ENCODE measurements at regions not wholly inside any gene's neighbourhood (a gene's known extent, or its start where the extent isn't known, plus 50 kb on each side); places are given as distances from the start of the nearest gene placed in this dataset.
A peak's percentile ranks its signal among the peaks of the same experiment; 100 is the strongest.

- no peak for DNase-seq
Measured at GRCh38 chr10:61317706-61318105, 135.5 kb downstream of the TMEM26 start.

GRCh38 chr10:61316676-61317265 is 136.4 kb downstream of the TMEM26 start:
- peak in 1 of 5 experiments; percentile 47 for DNase-seq

DNA sequence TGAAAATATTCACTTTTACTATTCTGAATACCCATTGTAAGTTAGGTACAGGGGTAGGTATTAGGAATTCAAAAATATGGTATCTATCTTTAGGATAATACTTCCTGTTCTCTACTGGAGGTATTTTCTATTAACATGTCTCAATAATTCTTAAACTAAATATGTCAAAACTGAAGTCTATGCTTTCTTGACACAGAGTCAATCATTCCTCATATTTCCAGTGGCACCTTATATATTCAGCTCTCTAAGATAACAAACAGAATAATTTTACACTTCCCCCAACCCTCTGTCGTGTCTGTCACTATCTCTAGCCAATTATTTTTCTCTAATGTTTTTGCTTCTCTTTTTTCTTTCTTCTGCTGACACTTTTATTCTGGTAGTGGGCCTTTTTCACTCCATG is 138.9 kb downstream of the TMEM26 start:
- DNase-seq: no peak

GRCh38 chr10:61313460-61313859 is 139.7 kb downstream of the TMEM26 start:
- peak in 1 of 5 experiments; percentile 39 for DNase-seq

GRCh38 chr10:61304746-61305145 is 148.4 kb downstream of the TMEM26 start:
- no peak for DNase-seq

DNA sequence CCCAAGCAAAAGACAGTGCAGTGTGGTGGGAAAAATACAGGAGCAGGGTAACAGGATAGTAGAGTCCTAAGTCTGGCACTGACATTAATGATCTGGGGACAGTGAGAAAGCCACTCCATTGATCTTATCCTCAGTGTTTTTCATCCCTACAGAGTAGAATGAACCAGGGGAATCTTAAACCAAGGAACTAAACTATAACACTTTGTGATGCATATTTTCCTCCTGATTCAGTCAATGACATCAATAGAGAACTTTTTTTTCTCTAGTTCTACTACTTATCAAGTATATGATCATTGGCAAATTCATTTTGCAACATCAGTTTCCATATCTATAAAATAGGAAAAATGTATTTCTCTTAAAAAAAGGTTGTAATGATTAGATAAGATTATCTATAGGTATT is 151.1 kb downstream of the TMEM26 start:
- DNase-seq: no peak

DNA sequence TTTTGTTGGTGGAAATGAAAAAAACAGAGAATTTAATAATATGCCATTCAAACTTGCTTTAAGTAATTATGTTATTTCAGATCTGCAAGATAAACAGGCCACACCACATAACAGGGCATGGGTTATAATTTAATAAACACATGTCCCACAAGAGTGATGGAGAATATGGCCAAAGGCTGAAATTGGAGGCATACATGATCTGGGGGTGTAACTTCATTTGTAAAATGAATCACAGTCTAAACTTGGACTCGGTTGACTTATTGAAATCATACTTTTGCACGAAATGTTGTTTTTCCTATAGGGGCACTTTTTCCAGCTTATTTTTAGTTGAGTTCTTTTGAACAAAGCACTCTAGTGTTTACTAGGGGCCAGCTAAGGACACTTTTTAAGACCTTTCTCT is 151.6 kb downstream of the TMEM26 start:
- no peak for DNase-seq

- no peak for DNase-seq
Measured at GRCh38 chr10:61299841-61300240, 153.3 kb downstream of the TMEM26 start.

- no peak for DNase-seq
Measured at GRCh38 chr10:61299156-61299555, 154.0 kb downstream of the TMEM26 start.

GRCh38 chr10:61298194-61298593 is 155.0 kb downstream of the TMEM26 start:
- no peak for DNase-seq

DNA sequence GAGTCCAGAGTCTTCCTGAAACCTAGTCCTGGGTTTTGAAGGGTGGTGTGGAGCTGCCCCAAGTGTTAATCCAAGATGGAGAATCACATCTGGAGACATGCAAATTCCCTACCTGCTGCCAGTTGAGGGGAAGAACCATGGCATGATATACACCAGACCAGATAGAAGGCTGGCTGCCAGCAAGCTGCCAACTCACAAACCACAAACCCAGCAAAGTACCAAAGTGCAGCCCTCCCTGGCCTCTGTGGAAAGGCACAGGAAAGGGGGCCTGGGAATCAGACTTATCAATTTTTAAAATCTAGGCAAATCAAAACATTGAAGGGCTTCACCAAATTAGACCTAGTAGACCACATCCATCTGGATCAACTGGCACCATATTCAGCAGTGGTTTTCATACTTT is 157.0 kb downstream of the TMEM26 start:
- DNase-seq: no peak

GRCh38 chr10:61294131-61294530 is 159.1 kb downstream of the TMEM26 start:
- DNase-seq: no peak

DNA sequence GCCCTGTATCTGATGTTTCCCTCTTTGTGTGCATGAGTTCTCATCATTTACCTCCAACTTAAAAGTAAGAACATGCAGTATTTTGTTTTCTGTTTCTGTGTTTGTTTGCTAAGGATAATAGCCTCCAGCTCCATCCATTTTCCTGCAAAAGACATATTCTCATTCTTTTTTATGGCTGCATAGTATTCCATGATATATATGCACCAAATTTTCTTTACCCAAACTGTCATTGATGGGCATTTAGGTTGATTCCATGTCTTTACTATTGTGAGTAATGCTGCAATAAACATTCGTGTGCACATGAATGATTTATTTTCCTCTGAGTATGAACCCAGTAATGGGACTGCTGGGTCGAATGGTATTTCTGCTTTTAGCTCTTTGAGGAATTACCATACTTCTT is 163.4 kb downstream of the TMEM26 start:
- no peak for DNase-seq

DNA sequence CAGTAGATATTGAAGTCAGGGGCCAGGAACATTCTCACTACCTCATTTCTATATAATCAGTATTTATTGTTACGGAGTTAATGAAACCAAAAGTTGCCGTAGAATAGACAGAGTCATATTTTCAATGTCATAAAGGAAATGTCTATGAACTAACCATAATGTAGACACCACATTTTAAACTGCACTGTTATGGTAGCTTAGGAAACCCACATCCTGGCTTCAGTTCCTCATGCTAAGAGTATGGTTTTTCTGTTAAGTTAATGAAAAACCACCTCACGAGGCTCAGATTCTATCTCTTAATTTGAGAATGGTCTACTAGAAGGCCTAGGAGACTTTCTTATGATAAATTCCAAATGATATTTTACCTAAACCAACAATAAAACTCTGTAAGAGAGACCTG is 166.5 kb downstream of the TMEM26 start:
- peak in 2 of 5 experiments; percentile 7 to 96 for DNase-seq

DNA sequence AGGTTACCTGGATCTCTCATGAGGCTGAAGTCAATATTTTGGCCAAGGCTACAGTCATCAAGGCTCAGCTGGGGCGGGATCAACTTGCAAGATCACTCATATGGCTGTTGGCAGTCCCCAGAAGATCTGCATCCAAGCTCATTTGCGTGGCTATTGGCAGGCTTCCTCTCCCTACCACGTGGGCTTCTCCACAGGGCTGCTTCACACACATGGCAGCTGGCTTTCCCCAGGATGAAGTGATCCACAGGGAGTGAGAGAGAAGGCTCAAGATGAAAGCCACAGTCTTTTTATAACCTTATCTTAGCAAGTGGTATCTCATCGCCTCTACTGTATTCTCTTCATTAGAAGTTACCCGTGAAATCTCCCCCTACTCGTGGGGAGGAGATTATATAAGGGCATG is 167.4 kb downstream of the TMEM26 start:
- no peak for DNase-seq

DNA sequence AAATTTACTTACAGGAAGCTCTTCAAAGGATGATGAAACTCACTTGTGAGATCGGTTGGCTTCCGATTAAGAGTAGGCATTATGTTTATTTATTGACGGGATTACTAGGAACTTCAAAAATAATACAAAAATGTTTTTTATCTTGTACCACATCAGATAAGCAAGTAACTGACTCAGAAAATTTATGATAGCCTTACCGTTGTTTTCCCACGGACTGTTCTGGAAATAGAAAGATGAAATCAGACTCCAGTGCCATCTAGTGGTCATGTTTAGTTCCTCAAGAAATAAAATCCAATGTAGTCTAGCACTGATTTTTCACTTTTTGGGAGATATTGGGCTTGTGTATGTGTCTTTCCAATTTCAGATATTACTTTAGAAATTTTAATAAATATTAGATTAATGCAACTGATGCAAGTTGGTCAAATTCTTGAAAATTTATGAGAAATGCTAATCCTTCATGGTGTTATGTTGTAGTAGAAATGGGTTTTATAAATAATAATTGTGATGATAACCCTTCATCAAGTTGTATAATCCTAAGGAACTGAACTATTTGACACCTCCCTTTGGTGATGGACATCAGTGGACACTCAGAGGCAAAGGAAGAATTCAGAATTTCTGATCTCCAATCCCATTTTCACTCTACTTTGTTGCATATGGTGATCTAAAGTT is 168.8 kb downstream of the TMEM26 start:
- peak in 1 of 5 experiments; percentile 79 for DNase-seq

GRCh38 chr10:61283481-61284221 is 169.5 kb downstream of the TMEM26 start:
- DNase-seq: no peak

DNA sequence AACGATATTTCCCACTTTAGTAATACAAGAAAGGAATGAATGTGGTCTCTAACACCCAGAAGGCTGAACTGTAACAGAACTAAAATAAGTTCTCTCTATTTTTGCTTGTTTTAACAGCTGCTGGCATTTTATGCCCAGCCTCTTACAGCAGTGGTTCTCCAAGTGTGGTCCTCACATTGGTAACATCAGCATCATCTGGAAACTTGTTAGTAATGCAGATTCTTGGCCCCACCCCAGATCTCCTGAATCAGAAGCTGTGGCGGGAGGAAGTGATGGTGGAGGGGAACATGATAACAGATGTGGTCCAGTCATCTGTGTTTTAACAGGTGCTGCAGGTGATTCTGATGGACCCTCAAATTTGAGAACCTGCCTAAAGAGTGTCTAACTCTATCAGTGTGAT is 170.1 kb downstream of the TMEM26 start:
- peak in 1 of 5 experiments; percentile 38 for DNase-seq

- DNase-seq: no peak
Measured at GRCh38 chr10:61280303-61280702, 172.9 kb downstream of the TMEM26 start.

GRCh38 chr10:61279400-61279799 is 173.8 kb downstream of the TMEM26 start:
- DNase-seq: peak in 1 of 5 experiments; percentile 45

- no peak for DNase-seq
Measured at GRCh38 chr10:61278556-61278955, 174.6 kb downstream of the TMEM26 start.

- DNase-seq: no peak
Measured at GRCh38 chr10:61272781-61273180, 180.4 kb downstream of the TMEM26 start.

DNA sequence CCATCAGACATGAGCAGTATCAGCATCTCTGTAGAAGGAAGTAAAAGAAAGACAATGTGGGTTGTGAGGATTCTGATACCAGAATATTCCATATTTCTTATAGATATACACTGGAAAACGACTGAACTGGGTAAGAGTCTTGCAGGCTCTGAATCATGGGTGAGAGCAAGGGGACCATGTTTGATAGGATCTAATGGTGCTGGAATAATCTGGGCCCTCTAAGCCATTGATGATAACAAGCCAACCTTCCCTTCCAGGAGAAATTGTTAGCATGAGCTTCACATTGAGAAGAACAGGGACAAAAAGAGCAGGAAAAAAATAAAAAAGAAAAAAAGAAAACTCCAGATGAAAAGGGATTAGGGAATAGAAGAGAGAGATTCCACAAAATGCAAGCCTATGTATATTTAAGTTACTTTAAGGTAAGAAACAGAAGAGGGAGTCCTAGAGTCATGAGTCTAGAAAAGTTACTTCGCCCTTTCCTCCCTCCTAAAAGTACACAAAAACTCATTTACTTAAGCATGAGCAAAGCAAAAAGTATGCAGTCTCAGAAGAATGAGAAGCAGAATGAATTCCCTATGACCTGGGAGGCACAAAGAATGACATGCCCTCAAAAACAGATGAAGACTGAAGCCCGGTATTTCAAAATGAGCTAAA is 181.9 kb downstream of the TMEM26 start:
- no peak for DNase-seq

- no peak for DNase-seq
Measured at GRCh38 chr10:61263518-61263917, 189.7 kb downstream of the TMEM26 start.

Measured in T-helper 2 cell (primary cell).